Thymus (tissue), 11 donors: ENCODE measurements at regions not wholly inside any gene's neighbourhood (a gene's known extent, or its start where the extent isn't known, plus 50 kb on each side); places are given as distances from the start of the nearest gene placed in this dataset.
"Not testable (repeated sequence)": the region's sequence is repeated elsewhere in the genome, so short reads cannot be mapped to it uniquely, and the experiment has no call there.

ENCODE experiments used
- DNase-seq, 9 donors: peaks; one replicate each; pipeline ENCODE4 v3.0.0-alpha.2; 2013; ENCODE audit warnings: low spot score in 9 of 9, low read depth in 6 of 9, missing footprints in 1 of 9
- H3K27ac ChIP-seq, 2 donors: one replicate each; pipeline ENCODE4 v1.5.1; 2013; ENCODE audit warnings: control low read depth in 1 of 2, low read depth in 1 of 2, low read length in 1 of 2, mild to moderate bottlenecking in 1 of 2, moderate library complexity in 1 of 2
- H3K27me3 ChIP-seq, 2 donors: one replicate each; pipeline ENCODE4 v1.5.1; 2013; ENCODE audit warnings: low read length in 1 of 2; ENCODE audit not compliant: control insufficient read depth in 2 of 2, insufficient read depth in 1 of 2
- H3K36me3 ChIP-seq, 2 donors: one replicate each; pipeline ENCODE4 v1.5.1; 2013; ENCODE audit warnings: low read length in 1 of 2, mild to moderate bottlenecking in 1 of 2, moderate library complexity in 1 of 2; ENCODE audit not compliant: control insufficient read depth in 2 of 2, insufficient read depth in 2 of 2
- H3K4me1 ChIP-seq, 2 donors: one replicate each; pipeline ENCODE4 v1.5.1; 2013; ENCODE audit warnings: low read length in 2 of 2; ENCODE audit not compliant: control insufficient read depth in 2 of 2, insufficient read depth in 2 of 2
- H3K4me3 ChIP-seq, 2 donors: one replicate each; pipeline ENCODE4 v1.5.1; 2013; ENCODE audit warnings: low read length in 2 of 2, control low read depth in 1 of 2, mild to moderate bottlenecking in 1 of 2
- H3K9me3 ChIP-seq, 2 donors: one replicate each; pipeline ENCODE4 v1.5.1; 2013; ENCODE audit warnings: low read length in 1 of 2, mild to moderate bottlenecking in 1 of 2; ENCODE audit not compliant: control insufficient read depth in 2 of 2, insufficient read depth in 1 of 2
- WGBS: extraction: QIAGEN DNeasy Blood & Tissue Kit; methylation state at CpG from one replicate; pipeline ENCODE4 v1.1.7; 2013; 5-methylcytosine and 5-hydroxymethylcytosine counted together
- donor health status: healthy.

GRCh38 chr5:145540375-145540774 lies 294.8 kb downstream of the PRELID2 start:
- H3K27me3 ChIP-seq, result no peaks in the 10 kb centered on the region
- H3K4me1 ChIP-seq, result no peaks in the 10 kb centered on the region
- no peak overlapping the region for H3K27ac ChIP-seq
- WGBS, result 91% methylated on average over 1 of the region's 1 CpG
- H3K4me3 ChIP-seq, result no peak overlapping the region
- no peaks in the 10 kb centered on the region for H3K36me3 ChIP-seq
- no peak for DNase-seq
- no peaks in the 10 kb centered on the region for H3K9me3 ChIP-seq

GRCh38 chr5:145539201-145539600 lies 295.9 kb downstream of the PRELID2 start:
- Histone ChIP-seq H3K36me3 (no peaks in the 10 kb centered on the region), H3K4me3 (no peak overlapping the region), H3K4me1 (no peaks in the 10 kb centered on the region), H3K9me3 (no peaks in the 10 kb centered on the region), H3K27me3 (no peaks in the 10 kb centered on the region), H3K27ac (no peak overlapping the region)
- no peak for DNase-seq
- 94% methylated on average over 2 of the region's 2 CpGs for WGBS

GRCh38 chr5:145536133-145536532 lies 299.0 kb downstream of the PRELID2 start:
- H3K4me3 ChIP-seq, result no peak overlapping the region
- no peak for DNase-seq
- no peak overlapping the region for H3K27ac ChIP-seq
- WGBS, result 90% methylated on average over 4 of the region's 4 CpGs
- no peaks in the 10 kb centered on the region for H3K36me3 ChIP-seq
- no peaks in the 10 kb centered on the region for H3K9me3 ChIP-seq
- H3K27me3 ChIP-seq, result no peaks in the 10 kb centered on the region
- no peaks in the 10 kb centered on the region for H3K4me1 ChIP-seq

- H3K27ac ChIP-seq, result no peak overlapping the region
Measured at GRCh38 chr5:145531038-145531734, 304.0 kb downstream of the PRELID2 start.

GRCh38 chr5:145521523-145521922 lies 313.6 kb downstream of the PRELID2 start:
- Histone ChIP-seq H3K27ac (no peak overlapping the region), H3K4me1 (no peaks in the 10 kb centered on the region), H3K36me3 (no peaks in the 10 kb centered on the region), H3K27me3 (no peaks in the 10 kb centered on the region), H3K9me3 (no peaks in the 10 kb centered on the region), H3K4me3 (no peak overlapping the region)
- WGBS, result 96% methylated on average over 1 of the region's 1 CpG
- DNase-seq, result no peak

More at GRCh38 chr5:145531038-145531734, 304.0 kb downstream of the PRELID2 start:
- WGBS, result 77% methylated on average over 5 of the region's 5 CpGs
- H3K4me1 ChIP-seq, result no peaks in the 10 kb centered on the region
- peak in 2 of 9 donors; percentile 3 to 4 for DNase-seq
- H3K27me3 ChIP-seq, result no peaks in the 10 kb centered on the region
- H3K4me3 ChIP-seq, result no peak overlapping the region
- no peaks in the 10 kb centered on the region for H3K36me3 ChIP-seq
- no peaks in the 10 kb centered on the region for H3K9me3 ChIP-seq

- Histone ChIP-seq H3K36me3 (no peaks in the 10 kb centered on the region), H3K27me3 (no peaks in the 10 kb centered on the region), H3K9me3 (no peaks in the 10 kb centered on the region), H3K4me3 (no peak overlapping the region), H3K27ac (no peak overlapping the region), H3K4me1 (no peaks in the 10 kb centered on the region)
- no peak for DNase-seq
- WGBS, result 77% methylated on average over 3 of the region's 3 CpGs
Measured at GRCh38 chr5:145521066-145521465, 314.1 kb downstream of the PRELID2 start.

GRCh38 chr5:145520335-145520734 lies 314.8 kb downstream of the PRELID2 start:
- H3K27me3 ChIP-seq, result no peaks in the 10 kb centered on the region
- 90% methylated on average over 4 of the region's 4 CpGs for WGBS
- no peaks in the 10 kb centered on the region for H3K36me3 ChIP-seq
- no peaks in the 10 kb centered on the region for H3K9me3 ChIP-seq
- no peak overlapping the region for H3K27ac ChIP-seq
- no peak overlapping the region for H3K4me3 ChIP-seq
- no peaks in the 10 kb centered on the region for H3K4me1 ChIP-seq
- DNase-seq, result no peak

GRCh38 chr5:145517588-145517987 lies 317.6 kb downstream of the PRELID2 start:
- H3K27ac ChIP-seq, H3K27me3 ChIP-seq, H3K4me1 ChIP-seq, H3K36me3 ChIP-seq, H3K4me3 ChIP-seq, H3K9me3 ChIP-seq, DNase-seq: not testable (repeated sequence)

- WGBS, result 93% methylated on average over 3 of the region's 3 CpGs
- H3K9me3 ChIP-seq, result no peaks in the 10 kb centered on the region
Measured at GRCh38 chr5:145511351-145511750, 323.8 kb downstream of the PRELID2 start.

More at GRCh38 chr5:145511351-145511750, 323.8 kb downstream of the PRELID2 start:
- no peak overlapping the region for H3K27ac ChIP-seq
- no peaks in the 10 kb centered on the region for H3K36me3 ChIP-seq
- no peaks in the 10 kb centered on the region for H3K27me3 ChIP-seq
- no peak for DNase-seq
- H3K4me1 ChIP-seq, result no peaks in the 10 kb centered on the region
- H3K4me3 ChIP-seq, result no peak overlapping the region
